ENCODE measurements at regions not wholly inside any gene's neighbourhood (a gene's known extent, or its start where the extent isn't known, plus 50 kb on each side); places are given as distances from the start of the nearest gene placed in this dataset.

DNA sequence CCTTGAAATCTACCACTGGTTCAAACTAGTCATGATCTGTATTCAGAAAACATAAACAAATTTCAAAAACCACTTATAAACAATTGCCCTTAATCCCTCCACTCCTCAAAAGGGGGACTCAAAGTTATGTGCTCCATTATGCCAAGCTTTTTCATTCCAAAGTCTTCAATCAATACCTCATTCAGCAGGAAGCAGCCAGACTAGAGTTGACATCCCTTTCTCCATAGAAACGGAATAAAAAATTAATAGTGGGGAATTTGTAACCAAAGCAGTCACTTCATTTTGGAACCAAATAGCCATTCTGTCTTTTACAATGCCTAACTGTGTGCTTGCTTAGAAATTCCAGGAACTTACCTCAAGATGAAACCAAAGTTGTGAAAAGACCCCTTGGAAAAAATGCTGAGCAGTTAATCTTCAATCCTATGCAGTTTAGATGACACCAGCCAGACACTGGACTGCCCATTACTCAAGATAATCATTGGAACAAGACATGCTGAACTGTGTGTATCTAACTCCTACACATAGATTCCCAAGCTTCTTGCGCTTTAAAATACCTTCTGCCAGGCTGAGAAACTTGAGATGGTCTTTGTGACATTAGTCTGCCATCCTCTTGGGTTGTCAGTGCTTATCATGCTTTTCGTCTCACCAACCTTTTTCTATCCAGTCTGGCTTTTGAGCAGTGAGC is 406.2 kb downstream of the PLOD2 start:
- no peaks in the 10 kb centered on the region for H3K4me1 Mint-ChIP-seq
- no peaks in the 10 kb centered on the region for H3K27me3 ChIP-seq (ENCODE audit: control insufficient read depth, insufficient read depth, low read length, poor library complexity, severe bottlenecking)
- H3K4me3 Mint-ChIP-seq = no peak overlapping the region
- DNase-seq = no peak
- no peak overlapping the region for H3K9ac ChIP-seq (ENCODE audit: extremely low read depth, low read length, poor library complexity, severe bottlenecking)
- H3K9me3 ChIP-seq (ENCODE audit: control insufficient read depth, low read length) = no peaks in the 10 kb centered on the region
- no peaks in the 10 kb centered on the region for H3K36me3 Mint-ChIP-seq (ENCODE audit: low read depth)
- no peaks in the 10 kb centered on the region for H3K27me3 Mint-ChIP-seq (ENCODE audit: insufficient read depth)
- WGBS, 2 experiments (ENCODE audit: insufficient coverage in 1 of 2, insufficient read length in 1 of 2) = 94 to 100% methylated on average over 1 to 3 of the region's 3 CpGs
- TF ChIP-seq, protein P1, sequence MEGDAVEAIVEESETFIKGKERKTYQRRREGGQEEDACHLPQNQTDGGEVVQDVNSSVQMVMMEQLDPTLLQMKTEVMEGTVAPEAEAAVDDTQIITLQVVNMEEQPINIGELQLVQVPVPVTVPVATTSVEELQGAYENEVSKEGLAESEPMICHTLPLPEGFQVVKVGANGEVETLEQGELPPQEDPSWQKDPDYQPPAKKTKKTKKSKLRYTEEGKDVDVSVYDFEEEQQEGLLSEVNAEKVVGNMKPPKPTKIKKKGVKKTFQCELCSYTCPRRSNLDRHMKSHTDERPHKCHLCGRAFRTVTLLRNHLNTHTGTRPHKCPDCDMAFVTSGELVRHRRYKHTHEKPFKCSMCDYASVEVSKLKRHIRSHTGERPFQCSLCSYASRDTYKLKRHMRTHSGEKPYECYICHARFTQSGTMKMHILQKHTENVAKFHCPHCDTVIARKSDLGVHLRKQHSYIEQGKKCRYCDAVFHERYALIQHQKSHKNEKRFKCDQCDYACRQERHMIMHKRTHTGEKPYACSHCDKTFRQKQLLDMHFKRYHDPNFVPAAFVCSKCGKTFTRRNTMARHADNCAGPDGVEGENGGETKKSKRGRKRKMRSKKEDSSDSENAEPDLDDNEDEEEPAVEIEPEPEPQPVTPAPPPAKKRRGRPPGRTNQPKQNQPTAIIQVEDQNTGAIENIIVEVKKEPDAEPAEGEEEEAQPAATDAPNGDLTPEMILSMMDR (conservative IDR thresholded peaks at IDR 0.05) = no peak
- no peaks in the 10 kb centered on the region for H3K36me3 ChIP-seq (ENCODE audit: control insufficient read depth, insufficient read depth, low read length)
- H3K9me3 Mint-ChIP-seq = no peaks in the 10 kb centered on the region
- no peak overlapping the region for H3K4me3 ChIP-seq (ENCODE audit: low read length)
- no peak overlapping the region for H3K27ac Mint-ChIP-seq
- H3K4me1 ChIP-seq (ENCODE audit: control insufficient read depth, insufficient read depth, low read length) = no peaks in the 10 kb centered on the region
- no peak overlapping the region for H3K27ac ChIP-seq (ENCODE audit: low read depth, low read length)

DNA sequence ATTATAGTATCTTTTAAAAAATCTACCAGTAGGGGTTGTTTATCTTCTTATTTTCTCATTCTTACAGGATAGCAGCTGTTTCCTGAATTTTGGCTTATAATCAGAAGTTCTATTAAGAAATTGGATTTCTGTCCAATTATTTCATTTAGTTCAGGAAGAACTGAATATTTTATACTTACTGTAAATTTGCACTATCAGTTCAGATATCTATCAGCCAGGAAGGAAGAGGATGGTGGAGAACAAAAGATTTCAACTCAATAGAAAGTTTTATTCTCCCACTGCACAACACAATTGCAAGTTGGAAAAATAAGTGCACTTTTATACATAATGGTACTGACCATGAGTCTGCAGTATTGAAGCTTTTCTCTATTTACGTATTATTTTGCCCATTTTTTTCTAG is 400.9 kb downstream of the PLOD2 start:
- Histone ChIP-seq H3K9me3 (ENCODE audit: control insufficient read depth, low read length) (no peaks in the 10 kb centered on the region), H3K36me3 (ENCODE audit: control insufficient read depth, insufficient read depth, low read length) (no peaks in the 10 kb centered on the region), H3K4me3 (ENCODE audit: low read length) (no peak overlapping the region), H3K27me3 (ENCODE audit: control insufficient read depth, insufficient read depth, low read length, poor library complexity, severe bottlenecking) (no peaks in the 10 kb centered on the region), H3K27ac (ENCODE audit: low read depth, low read length) (no peak overlapping the region), H3K9ac (ENCODE audit: extremely low read depth, low read length, poor library complexity, severe bottlenecking) (no peak overlapping the region), H3K4me1 (ENCODE audit: control insufficient read depth, insufficient read depth, low read length) (no peaks in the 10 kb centered on the region)
- H3K9me3 Mint-ChIP-seq = no peaks in the 10 kb centered on the region
- H3K4me1 Mint-ChIP-seq = no peaks in the 10 kb centered on the region
- TF ChIP-seq, protein P1 (conservative IDR thresholded peaks at IDR 0.05) = no peak
- WGBS, 2 experiments (ENCODE audit: insufficient coverage in 1 of 2, insufficient read length in 1 of 2) = 100% methylated on average over 1 of the region's 1 CpG
- H3K27ac Mint-ChIP-seq = no peak overlapping the region
- no peak for DNase-seq
- no peak overlapping the region for H3K4me3 Mint-ChIP-seq
- H3K27me3 Mint-ChIP-seq (ENCODE audit: insufficient read depth) = no peaks in the 10 kb centered on the region
- no peaks in the 10 kb centered on the region for H3K36me3 Mint-ChIP-seq (ENCODE audit: low read depth)

DNA sequence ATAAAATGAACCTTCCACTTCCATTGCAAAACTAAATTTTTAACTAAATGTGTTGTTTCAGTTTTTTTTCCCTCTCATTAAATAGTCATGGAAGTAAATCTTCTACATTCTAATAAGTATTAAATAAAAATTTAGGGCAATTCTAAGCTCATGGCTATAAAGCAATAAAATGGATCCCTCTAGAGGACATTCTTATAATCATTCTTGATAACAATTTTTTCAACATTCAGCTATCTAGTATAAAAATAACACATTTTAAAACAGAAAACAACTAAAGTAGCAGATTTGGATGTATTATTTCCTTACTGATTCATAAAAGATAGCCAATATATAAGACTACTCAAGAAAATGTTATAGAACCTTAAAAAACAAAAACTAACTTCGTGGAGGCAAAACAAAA is 393.1 kb downstream of the PLOD2 start:
- Mint-ChIP-seq H3K27ac (no peak overlapping the region), H3K36me3 (ENCODE audit: low read depth) (no peaks in the 10 kb centered on the region), H3K9me3 (peaks cover 15% of the 10 kb centered on the region), H3K4me3 (no peak overlapping the region), H3K4me1 (no peaks in the 10 kb centered on the region), H3K27me3 (ENCODE audit: insufficient read depth) (no peaks in the 10 kb centered on the region)
- Histone ChIP-seq H3K4me3 (ENCODE audit: low read length) (no peak overlapping the region), H3K36me3 (ENCODE audit: control insufficient read depth, insufficient read depth, low read length) (no peaks in the 10 kb centered on the region), H3K9ac (ENCODE audit: extremely low read depth, low read length, poor library complexity, severe bottlenecking) (no peak overlapping the region), H3K4me1 (ENCODE audit: control insufficient read depth, insufficient read depth, low read length) (no peaks in the 10 kb centered on the region), H3K9me3 (ENCODE audit: control insufficient read depth, low read length) (peaks cover 22% of the 10 kb centered on the region), H3K27me3 (ENCODE audit: control insufficient read depth, insufficient read depth, low read length, poor library complexity, severe bottlenecking) (no peaks in the 10 kb centered on the region), H3K27ac (ENCODE audit: low read depth, low read length) (no peak overlapping the region)
- WGBS, 2 experiments (ENCODE audit: insufficient coverage in 1 of 2, insufficient read length in 1 of 2) = 57% methylated on average over 1 of the region's 1 CpG; no CpG with 5 or more reads in 1 of the 2 experiments
- no peak for DNase-seq
- TF ChIP-seq, protein P1 (conservative IDR thresholded peaks at IDR 0.05) = peak; percentile 61
